ENCODE measurements at regions not wholly inside any gene's neighbourhood (a gene's known extent, or its start where the extent isn't known, plus 50 kb on each side); places are given as distances from the start of the nearest gene placed in this dataset.

- DNase-seq (ENCODE audit: low read depth) (no peak), FAIRE-seq (no peak)
- Histone ChIP-seq H3K4me3 (ENCODE audit: low read depth, low read length) (no peak overlapping the region), H3K36me3 (ENCODE audit: control insufficient read depth, insufficient read depth, low read length) (no peaks in the 10 kb centered on the region), H3K27me3 (ENCODE audit: control insufficient read depth, insufficient read depth, low read length) (no peaks in the 10 kb centered on the region)
- TF ChIP-seq, protein P1, sequence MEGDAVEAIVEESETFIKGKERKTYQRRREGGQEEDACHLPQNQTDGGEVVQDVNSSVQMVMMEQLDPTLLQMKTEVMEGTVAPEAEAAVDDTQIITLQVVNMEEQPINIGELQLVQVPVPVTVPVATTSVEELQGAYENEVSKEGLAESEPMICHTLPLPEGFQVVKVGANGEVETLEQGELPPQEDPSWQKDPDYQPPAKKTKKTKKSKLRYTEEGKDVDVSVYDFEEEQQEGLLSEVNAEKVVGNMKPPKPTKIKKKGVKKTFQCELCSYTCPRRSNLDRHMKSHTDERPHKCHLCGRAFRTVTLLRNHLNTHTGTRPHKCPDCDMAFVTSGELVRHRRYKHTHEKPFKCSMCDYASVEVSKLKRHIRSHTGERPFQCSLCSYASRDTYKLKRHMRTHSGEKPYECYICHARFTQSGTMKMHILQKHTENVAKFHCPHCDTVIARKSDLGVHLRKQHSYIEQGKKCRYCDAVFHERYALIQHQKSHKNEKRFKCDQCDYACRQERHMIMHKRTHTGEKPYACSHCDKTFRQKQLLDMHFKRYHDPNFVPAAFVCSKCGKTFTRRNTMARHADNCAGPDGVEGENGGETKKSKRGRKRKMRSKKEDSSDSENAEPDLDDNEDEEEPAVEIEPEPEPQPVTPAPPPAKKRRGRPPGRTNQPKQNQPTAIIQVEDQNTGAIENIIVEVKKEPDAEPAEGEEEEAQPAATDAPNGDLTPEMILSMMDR (IDR thresholded peaks at IDR 0.05; ENCODE audit: insufficient read depth, low read length, severe bottlenecking), result no peak
Observed at GRCh38 chr6:168163096-168163731, 84.2 kb upstream of the FRMD1 start.

- DNase-seq (ENCODE audit: low read depth) (peak; percentile 33), FAIRE-seq (no peak)
- Histone ChIP-seq H3K36me3 (ENCODE audit: control insufficient read depth, insufficient read depth, low read length) (no peaks in the 10 kb centered on the region), H3K27me3 (ENCODE audit: control insufficient read depth, insufficient read depth, low read length) (no peaks in the 10 kb centered on the region), H3K4me3 (ENCODE audit: low read depth, low read length) (no peak overlapping the region)
- TF ChIP-seq, protein P1 (IDR thresholded peaks at IDR 0.05; ENCODE audit: insufficient read depth, low read length, severe bottlenecking), result no peak
Observed at GRCh38 chr6:168162366-168162765, 83.4 kb upstream of the FRMD1 start.

- TF ChIP-seq, protein P1 (IDR thresholded peaks at IDR 0.05; ENCODE audit: insufficient read depth, low read length, severe bottlenecking), result no peak
Observed at GRCh38 chr6:168161371-168161750, 82.3 kb upstream of the FRMD1 start.

DNA sequence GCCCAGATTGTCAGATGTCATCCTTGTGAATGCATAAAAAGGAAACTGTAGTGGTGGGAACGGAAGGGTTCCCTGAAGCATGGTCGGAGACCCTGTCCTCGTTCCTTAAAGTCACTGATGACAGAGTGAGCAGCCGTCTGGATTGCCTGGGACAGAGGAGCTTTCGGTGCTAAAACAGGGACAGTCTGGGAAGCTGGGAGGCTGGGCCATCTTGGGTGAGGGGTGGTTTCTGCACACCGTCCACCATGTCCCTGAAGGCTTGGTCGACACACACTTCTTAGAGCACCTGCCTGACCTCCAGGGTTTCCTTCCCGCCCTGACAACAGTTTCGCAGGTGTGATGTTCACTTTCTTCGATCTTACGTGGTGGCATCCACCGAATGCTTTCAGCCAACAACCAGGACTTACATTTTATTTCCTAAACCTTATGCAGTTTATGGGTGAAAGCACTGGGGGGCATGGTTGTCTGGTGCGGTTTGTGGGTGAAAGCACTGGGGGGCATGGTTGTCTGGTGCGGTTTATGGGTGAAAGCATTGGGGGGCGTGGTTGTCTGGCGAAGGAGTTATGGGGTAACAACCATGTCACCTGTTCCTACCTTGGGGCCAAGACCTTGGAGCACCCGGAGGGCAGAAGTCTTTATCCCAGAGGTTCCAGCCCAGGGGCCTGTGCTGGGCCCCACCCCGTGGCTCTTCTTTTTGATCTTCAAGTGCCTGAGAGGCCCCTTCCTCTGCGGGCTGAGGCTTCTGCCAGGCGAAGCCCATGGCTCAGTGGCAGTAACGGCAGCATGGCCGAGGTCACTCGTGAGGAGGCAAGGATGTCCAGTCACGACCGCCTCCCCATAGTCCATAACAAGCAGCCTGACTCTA lies 81.7 kb upstream of the FRMD1 start:
- no peak for DNase-seq (ENCODE audit: low read depth)
- H3K36me3 ChIP-seq (ENCODE audit: control insufficient read depth, insufficient read depth, low read length), result no peaks in the 10 kb centered on the region
- no peak overlapping the region for H3K4me3 ChIP-seq (ENCODE audit: low read depth, low read length)
- no peaks in the 10 kb centered on the region for H3K27me3 ChIP-seq (ENCODE audit: control insufficient read depth, insufficient read depth, low read length)
- FAIRE-seq, result no peak
- TF ChIP-seq, protein P1 (IDR thresholded peaks at IDR 0.05; ENCODE audit: insufficient read depth, low read length, severe bottlenecking), result no peak

More at GRCh38 chr6:168161371-168161750, 82.3 kb upstream of the FRMD1 start:
- Histone ChIP-seq H3K4me3 (ENCODE audit: low read depth, low read length) (no peak overlapping the region), H3K36me3 (ENCODE audit: control insufficient read depth, insufficient read depth, low read length) (no peaks in the 10 kb centered on the region), H3K27me3 (ENCODE audit: control insufficient read depth, insufficient read depth, low read length) (no peaks in the 10 kb centered on the region)
- DNase-seq (ENCODE audit: low read depth), result no peak
- FAIRE-seq, result no peak

DNA sequence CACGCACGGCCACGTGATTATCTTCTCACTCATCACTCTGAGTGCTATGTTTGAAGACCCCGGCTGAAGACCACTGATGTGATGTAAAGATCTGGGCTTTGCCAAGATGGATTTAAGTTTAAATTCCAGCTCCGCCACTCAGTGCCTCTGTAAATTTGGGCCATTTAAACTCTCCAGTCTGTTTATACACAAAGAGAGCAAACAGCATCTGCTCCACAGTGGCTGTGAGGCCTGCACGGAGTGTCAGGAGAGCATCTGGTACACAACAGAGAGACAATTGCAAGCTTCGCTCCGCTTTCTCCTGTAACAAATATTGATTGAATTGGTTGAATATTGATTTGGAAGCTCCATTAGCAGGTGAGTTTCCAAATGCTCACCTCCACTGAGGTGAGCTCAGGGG lies 80.5 kb upstream of the FRMD1 start:
- TF ChIP-seq, protein P1 (IDR thresholded peaks at IDR 0.05; ENCODE audit: insufficient read depth, low read length, severe bottlenecking), result no peak
- no peaks in the 10 kb centered on the region for H3K27me3 ChIP-seq (ENCODE audit: control insufficient read depth, insufficient read depth, low read length)
- H3K36me3 ChIP-seq (ENCODE audit: control insufficient read depth, insufficient read depth, low read length), result no peaks in the 10 kb centered on the region
- DNase-seq (ENCODE audit: low read depth) (no peak), FAIRE-seq (no peak)
- H3K4me3 ChIP-seq (ENCODE audit: low read depth, low read length), result no peak overlapping the region
